ENCODE measurements at regions not wholly inside any gene's neighbourhood (a gene's known extent, or its start where the extent isn't known, plus 50 kb on each side); places are given as distances from the start of the nearest gene placed in this dataset.

DNA sequence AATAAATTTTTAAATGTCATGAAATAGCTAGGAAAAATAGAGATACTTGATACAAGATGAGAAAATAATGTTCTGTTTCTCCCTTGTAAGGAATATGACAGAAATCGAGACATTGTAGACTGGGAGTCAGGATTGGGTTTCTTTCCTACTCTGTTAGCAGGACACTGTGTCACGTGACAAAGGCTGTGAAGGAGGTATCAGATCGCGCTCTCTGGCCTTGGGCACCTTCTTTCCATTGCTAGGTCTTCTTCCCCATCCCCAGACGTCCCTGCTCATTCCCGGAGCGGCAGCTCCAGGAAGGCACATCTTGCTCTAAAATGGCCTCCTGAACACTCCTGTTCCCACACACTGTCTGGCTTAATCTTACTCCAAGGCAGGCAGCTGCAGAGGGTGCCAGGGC lies 133.4 kb downstream of the TM9SF2 start:
- Mint-ChIP-seq H3K4me1 (peaks cover 9% of the 10 kb centered on the region), H3K36me3 (ENCODE audit: low read depth) (no peaks in the 10 kb centered on the region), H3K27ac (ENCODE audit: unreplicated experiment) (no peak overlapping the region), H3K27me3 (ENCODE audit: low read depth) (no peaks in the 10 kb centered on the region), H3K9me3 (no peaks in the 10 kb centered on the region), H3K4me3 (no peak overlapping the region)
- DNase-seq (ENCODE audit: low read depth, low spot score) = no peak
- TF ChIP-seq, protein P1, sequence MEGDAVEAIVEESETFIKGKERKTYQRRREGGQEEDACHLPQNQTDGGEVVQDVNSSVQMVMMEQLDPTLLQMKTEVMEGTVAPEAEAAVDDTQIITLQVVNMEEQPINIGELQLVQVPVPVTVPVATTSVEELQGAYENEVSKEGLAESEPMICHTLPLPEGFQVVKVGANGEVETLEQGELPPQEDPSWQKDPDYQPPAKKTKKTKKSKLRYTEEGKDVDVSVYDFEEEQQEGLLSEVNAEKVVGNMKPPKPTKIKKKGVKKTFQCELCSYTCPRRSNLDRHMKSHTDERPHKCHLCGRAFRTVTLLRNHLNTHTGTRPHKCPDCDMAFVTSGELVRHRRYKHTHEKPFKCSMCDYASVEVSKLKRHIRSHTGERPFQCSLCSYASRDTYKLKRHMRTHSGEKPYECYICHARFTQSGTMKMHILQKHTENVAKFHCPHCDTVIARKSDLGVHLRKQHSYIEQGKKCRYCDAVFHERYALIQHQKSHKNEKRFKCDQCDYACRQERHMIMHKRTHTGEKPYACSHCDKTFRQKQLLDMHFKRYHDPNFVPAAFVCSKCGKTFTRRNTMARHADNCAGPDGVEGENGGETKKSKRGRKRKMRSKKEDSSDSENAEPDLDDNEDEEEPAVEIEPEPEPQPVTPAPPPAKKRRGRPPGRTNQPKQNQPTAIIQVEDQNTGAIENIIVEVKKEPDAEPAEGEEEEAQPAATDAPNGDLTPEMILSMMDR (conservative IDR thresholded peaks at IDR 0.05) = no peak

DNA sequence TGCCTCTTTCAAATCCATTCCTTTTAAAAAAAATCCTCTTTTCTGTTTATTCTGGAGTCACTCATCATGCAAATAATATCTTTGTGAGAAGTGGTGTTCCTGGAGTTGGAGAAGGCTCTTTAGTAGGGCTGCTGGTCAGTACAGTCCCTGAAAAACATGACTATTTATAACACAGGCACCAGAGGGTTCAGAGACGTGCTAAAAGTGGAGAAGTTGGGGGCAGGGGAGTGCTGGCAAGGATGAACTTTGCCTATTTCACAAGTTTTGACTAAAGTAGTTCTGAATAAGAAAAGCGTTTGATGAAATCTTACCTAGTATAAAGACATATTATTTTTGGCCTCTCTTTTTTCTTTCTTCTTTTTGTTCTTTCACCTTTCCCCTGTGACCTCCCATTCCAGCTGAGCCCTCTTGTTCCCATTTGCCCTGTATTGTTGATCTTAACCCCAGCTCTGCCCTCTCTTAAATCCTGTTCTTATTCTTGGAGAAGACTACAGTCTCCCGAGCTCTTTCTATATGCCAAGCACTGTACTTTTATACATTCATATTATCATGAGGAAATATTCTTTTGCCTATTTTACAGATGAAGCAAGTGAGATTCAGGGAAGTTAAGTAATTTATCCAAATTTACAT lies 129.1 kb downstream of the TM9SF2 start:
- no peak overlapping the region for H3K27ac Mint-ChIP-seq (ENCODE audit: unreplicated experiment)
- DNase-seq (ENCODE audit: low read depth, low spot score) = no peak
- H3K36me3 Mint-ChIP-seq (ENCODE audit: low read depth) = no peaks in the 10 kb centered on the region
- TF ChIP-seq, protein P1 (conservative IDR thresholded peaks at IDR 0.05) = no peak
- peaks cover 16% of the 10 kb centered on the region for H3K4me1 Mint-ChIP-seq
- no peak overlapping the region for H3K4me3 Mint-ChIP-seq
- no peaks in the 10 kb centered on the region for H3K9me3 Mint-ChIP-seq
- H3K27me3 Mint-ChIP-seq (ENCODE audit: low read depth) = peaks cover 4% of the 10 kb centered on the region

DNA sequence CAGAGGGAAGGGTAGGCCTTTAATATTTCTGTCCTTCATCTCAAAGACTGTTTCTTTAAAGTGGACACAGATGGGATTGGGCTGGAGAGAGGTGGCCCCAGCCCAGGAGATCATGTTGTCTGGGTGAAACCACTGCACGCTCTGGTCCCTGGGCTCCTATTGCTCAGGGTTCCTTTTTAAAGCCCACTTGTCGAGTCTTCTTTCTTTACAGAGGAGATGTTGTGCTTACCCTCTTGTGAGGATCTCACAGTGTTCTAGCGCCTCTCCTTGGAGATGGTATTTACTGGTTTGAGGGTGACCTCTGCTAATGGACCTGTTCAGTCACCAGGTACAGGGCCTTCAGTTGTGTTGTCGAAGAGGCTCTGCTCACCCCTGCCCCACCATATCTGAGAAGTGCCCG lies 128.4 kb downstream of the TM9SF2 start:
- Mint-ChIP-seq H3K27ac (ENCODE audit: unreplicated experiment) (no peak overlapping the region), H3K27me3 (ENCODE audit: low read depth) (peaks cover 4% of the 10 kb centered on the region), H3K9me3 (no peaks in the 10 kb centered on the region), H3K36me3 (ENCODE audit: low read depth) (no peaks in the 10 kb centered on the region), H3K4me3 (no peak overlapping the region), H3K4me1 (peaks cover 16% of the 10 kb centered on the region)
- TF ChIP-seq, protein P1 (conservative IDR thresholded peaks at IDR 0.05) = no peak
- no peak for DNase-seq (ENCODE audit: low read depth, low spot score)

GRCh38 chr13:99628442-99628841 lies 127.2 kb downstream of the TM9SF2 start:
- Mint-ChIP-seq H3K27me3 (ENCODE audit: low read depth) (peaks cover 4% of the 10 kb centered on the region), H3K9me3 (no peaks in the 10 kb centered on the region), H3K4me3 (no peak overlapping the region), H3K27ac (ENCODE audit: unreplicated experiment) (no peak overlapping the region), H3K4me1 (peaks cover 16% of the 10 kb centered on the region), H3K36me3 (ENCODE audit: low read depth) (no peaks in the 10 kb centered on the region)
- TF ChIP-seq, protein P1 (conservative IDR thresholded peaks at IDR 0.05) = no peak
- no peak for DNase-seq (ENCODE audit: low read depth, low spot score)

GRCh38 chr13:99626461-99627082 lies 125.3 kb downstream of the TM9SF2 start:
- Mint-ChIP-seq H3K9me3 (no peaks in the 10 kb centered on the region), H3K36me3 (ENCODE audit: low read depth) (no peaks in the 10 kb centered on the region), H3K4me3 (no peak overlapping the region), H3K27me3 (ENCODE audit: low read depth) (peaks cover 4% of the 10 kb centered on the region), H3K4me1 (peaks cover 16% of the 10 kb centered on the region), H3K27ac (ENCODE audit: unreplicated experiment) (no peak overlapping the region)
- TF ChIP-seq, protein P1 (conservative IDR thresholded peaks at IDR 0.05) = no peak
- no peak for DNase-seq (ENCODE audit: low read depth, low spot score)
